A673 (cell line): ENCODE measurements at regions not wholly inside any gene's neighbourhood (a gene's known extent, or its start where the extent isn't known, plus 50 kb on each side); places are given as distances from the start of the nearest gene placed in this dataset.

ENCODE experiments used
- BruUV-seq: library from RNA; stranded (reverse); fragments of 400-500 nt; replicated peaks from 2 replicates; lab custom pipeline; 2021; lab: Mats Ljungman, UMichigan
- CTCF ChIA-PET: fragments of 300-600 bp; sonication (Branson Sonifier 250); formaldehyde crosslinking; loops from one replicate; lab custom pipeline; 2022; ENCODE audit warnings: antibody characterized with exemption; lab: Charles Lee
- POLR2A ChIA-PET: fragments of 300-600 bp; sonication (Branson Sonifier 250); formaldehyde crosslinking; loops from one replicate; lab custom pipeline; 2022; ENCODE audit warnings: antibody characterized with exemption; ENCODE audit not compliant: low non-redundant PET; lab: Charles Lee
- DNase-seq: peaks from one replicate; pipeline ENCODE4 v3.0.0-alpha.2; 2015; ENCODE audit warnings: low spot score
- H3K27ac ChIP-seq: fragments of 200-600 bp; sonication (generic); 2 replicates; pipeline ENCODE4 v1.5.1; 2016; ENCODE audit warnings: mixed run types, low read depth, mild to moderate bottlenecking, mixed read lengths, antibody characterized with exemption, low read length; ENCODE audit not compliant: poor library complexity, severe bottlenecking
- H3K27me3 ChIP-seq: fragments of 200-600 bp; sonication (generic); replicated peaks from 2 replicates; pipeline ENCODE4 v1.6.1; 2017; ENCODE audit warnings: mixed run types, low read depth, mild to moderate bottlenecking, mixed read lengths, antibody characterized with exemption, low read length; ENCODE audit not compliant: insufficient read depth, poor library complexity
- H3K36me3 ChIP-seq: fragments of 200-600 bp; sonication (generic); 2 replicates; pipeline ENCODE4 v1.6.1; 2016; ENCODE audit warnings: mixed run types, mild to moderate bottlenecking, mixed read lengths, antibody characterized with exemption, low read length; ENCODE audit not compliant: insufficient read depth, poor library complexity, severe bottlenecking
- H3K4me1 ChIP-seq: fragments of 200-600 bp; sonication (generic); 2 replicates; pipeline ENCODE4 v1.6.1; 2017; ENCODE audit warnings: mixed run types, mild to moderate bottlenecking, mixed read lengths, antibody characterized with exemption, low read length; ENCODE audit not compliant: insufficient read depth, poor library complexity, severe bottlenecking
- H3K4me3 ChIP-seq: fragments of 200-600 bp; sonication (generic); 2 replicates; pipeline ENCODE4 v1.5.1; 2016; ENCODE audit warnings: low read depth, mixed run types, mild to moderate bottlenecking, mixed read lengths, low read length; ENCODE audit not compliant: poor library complexity, severe bottlenecking
- H3K9me3 ChIP-seq: fragments of 200-600 bp; sonication (generic); 2 replicates; pipeline ENCODE4 v1.6.1; 2016; ENCODE audit warnings: mixed run types, low read depth, mild to moderate bottlenecking, mixed read lengths, antibody characterized with exemption, low read length; ENCODE audit not compliant: poor library complexity, severe bottlenecking
- CTCF ChIP-seq: fragments of 300-800, 200-600 bp; sonication (generic); conservative IDR thresholded peaks from 2 replicates; pipeline ENCODE4 v1.5.1; 2017; ENCODE audit warnings: low read depth, mild to moderate bottlenecking, antibody characterized with exemption, low read length, moderate library complexity, mixed read lengths
- EZH2 ChIP-seq: fragments of 200-600 bp; sonication (generic); IDR thresholded peaks from 2 replicates; pipeline ENCODE4 v1.6.1; 2017; ENCODE audit warnings: borderline replicate concordance, low read depth, mild to moderate bottlenecking, mixed read lengths, antibody characterized with exemption, low read length; ENCODE audit not compliant: poor library complexity, severe bottlenecking
- intact Hi-C: fragments of 100-400 bp; cut with micrococcal nuclease; formaldehyde crosslinking; loops from one replicate; pipeline ENCODE4 v1.10.0; 2022; ENCODE audit not compliant: unreplicated experiment

- no peaks in the 10 kb centered on the region for H3K4me1 ChIP-seq
- no peaks in the 10 kb centered on the region for H3K36me3 ChIP-seq
- no peak for DNase-seq
- no TSS peak for BruUV-seq
- TF ChIP-seq EZH2, result no peak
- TF ChIP-seq CTCF, result no peak
- ChIA-PET CTCF (no interaction called here), POLR2A (no interaction called here)
- no peak overlapping the region for H3K4me3 ChIP-seq
- H3K9me3 ChIP-seq, result no peaks in the 10 kb centered on the region
- no peaks in the 10 kb centered on the region for H3K27me3 ChIP-seq
- intact Hi-C loops, result no loop called here
- H3K27ac ChIP-seq, result no peak overlapping the region
Measured at GRCh38 chr15:55015093-55015445, 181.7 kb downstream of the RSL24D1 start.

- intact Hi-C loops, result no loop called here
- H3K27me3 ChIP-seq, result no peaks in the 10 kb centered on the region
- H3K27ac ChIP-seq, result no peak overlapping the region
- H3K36me3 ChIP-seq, result no peaks in the 10 kb centered on the region
- no TSS peak for BruUV-seq
- POLR2A ChIA-PET, result no interaction called here
- CTCF ChIA-PET, result no interaction called here
- no peak for DNase-seq
- H3K9me3 ChIP-seq, result no peaks in the 10 kb centered on the region
- H3K4me1 ChIP-seq, result no peaks in the 10 kb centered on the region
- TF ChIP-seq EZH2 (no peak), CTCF (no peak)
- H3K4me3 ChIP-seq, result no peak overlapping the region
Measured at GRCh38 chr15:55014391-55015092, 182.2 kb downstream of the RSL24D1 start.

- Histone ChIP-seq H3K27me3 (no peaks in the 10 kb centered on the region), H3K9me3 (no peaks in the 10 kb centered on the region), H3K36me3 (no peaks in the 10 kb centered on the region), H3K27ac (no peak overlapping the region), H3K4me1 (no peaks in the 10 kb centered on the region), H3K4me3 (no peak overlapping the region)
- CTCF ChIA-PET, result no interaction called here
- intact Hi-C loops, result no loop called here
- DNase-seq, result no peak
- TF ChIP-seq EZH2 (no peak), CTCF (no peak)
- POLR2A ChIA-PET, result no interaction called here
- no TSS peak for BruUV-seq
Measured at GRCh38 chr15:55008421-55008820, 188.3 kb downstream of the RSL24D1 start.
